AG09319 (cell line): ENCODE measurements at regions not wholly inside any gene's neighbourhood (a gene's known extent, or its start where the extent isn't known, plus 50 kb on each side); places are given as distances from the start of the nearest gene placed in this dataset.

Experiments used
- DNase-seq: peaks from one replicate; pipeline ENCODE4 v3.0.0-alpha.2; 2010; ENCODE audit warnings: low read depth; ENCODE audit errors: extremely low read depth
- TF ChIP-seq, protein P1 (sequence below): IDR thresholded peaks from 2 replicates; pipeline ENCODE4 v1.5.1; 2011; ENCODE audit warnings: low read depth, mild to moderate bottlenecking, inconsistent platforms, low read length, moderate library complexity

DNA sequence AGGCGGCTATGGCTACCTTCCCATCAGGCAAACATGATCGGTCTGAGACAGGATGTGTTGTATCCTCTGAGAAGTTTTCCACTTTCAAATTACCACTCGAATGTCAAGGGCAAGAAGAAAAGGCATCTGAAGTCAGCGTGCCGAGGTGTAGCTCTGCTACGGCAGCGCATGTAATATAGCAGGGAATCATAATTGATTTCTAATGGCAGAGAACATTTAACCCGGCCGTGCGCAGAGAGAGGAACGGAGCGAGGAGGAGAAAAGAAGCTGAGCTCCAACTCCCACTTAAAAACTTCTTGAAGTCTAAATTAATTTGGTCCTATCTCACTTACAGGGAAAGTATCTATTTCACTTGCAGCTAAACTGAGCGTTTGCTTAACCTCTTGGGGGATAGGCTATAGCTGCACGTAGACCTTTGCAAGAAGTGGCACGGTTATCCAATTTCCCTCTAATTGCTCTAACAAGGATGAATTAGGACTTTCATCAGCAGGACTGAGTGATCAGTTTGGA, 137.3 kb upstream of the KIRREL3 start:
- no peak for DNase-seq
- TF ChIP-seq, protein P1, sequence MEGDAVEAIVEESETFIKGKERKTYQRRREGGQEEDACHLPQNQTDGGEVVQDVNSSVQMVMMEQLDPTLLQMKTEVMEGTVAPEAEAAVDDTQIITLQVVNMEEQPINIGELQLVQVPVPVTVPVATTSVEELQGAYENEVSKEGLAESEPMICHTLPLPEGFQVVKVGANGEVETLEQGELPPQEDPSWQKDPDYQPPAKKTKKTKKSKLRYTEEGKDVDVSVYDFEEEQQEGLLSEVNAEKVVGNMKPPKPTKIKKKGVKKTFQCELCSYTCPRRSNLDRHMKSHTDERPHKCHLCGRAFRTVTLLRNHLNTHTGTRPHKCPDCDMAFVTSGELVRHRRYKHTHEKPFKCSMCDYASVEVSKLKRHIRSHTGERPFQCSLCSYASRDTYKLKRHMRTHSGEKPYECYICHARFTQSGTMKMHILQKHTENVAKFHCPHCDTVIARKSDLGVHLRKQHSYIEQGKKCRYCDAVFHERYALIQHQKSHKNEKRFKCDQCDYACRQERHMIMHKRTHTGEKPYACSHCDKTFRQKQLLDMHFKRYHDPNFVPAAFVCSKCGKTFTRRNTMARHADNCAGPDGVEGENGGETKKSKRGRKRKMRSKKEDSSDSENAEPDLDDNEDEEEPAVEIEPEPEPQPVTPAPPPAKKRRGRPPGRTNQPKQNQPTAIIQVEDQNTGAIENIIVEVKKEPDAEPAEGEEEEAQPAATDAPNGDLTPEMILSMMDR: no peak

DNA sequence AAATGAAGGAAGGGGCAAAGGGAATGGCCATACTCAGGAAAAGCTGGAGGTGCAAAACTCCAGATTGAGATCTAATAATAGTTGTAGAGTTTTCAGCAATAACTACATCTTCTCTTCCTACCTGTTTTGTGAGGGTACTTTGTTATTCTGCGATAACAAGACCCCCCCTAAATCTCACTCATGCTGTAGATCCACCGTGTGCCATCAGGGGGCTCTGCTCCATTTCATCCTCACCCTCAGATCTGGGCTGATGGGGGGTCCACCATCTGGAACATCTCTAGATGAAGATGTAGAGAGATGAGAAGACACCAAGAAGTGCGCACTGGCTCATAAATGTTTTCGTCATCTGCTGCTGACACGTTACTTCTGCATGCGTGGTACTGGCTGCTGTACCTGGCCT, 135.9 kb upstream of the KIRREL3 start:
- DNase-seq: no peak
- TF ChIP-seq, protein P1: no peak

DNA sequence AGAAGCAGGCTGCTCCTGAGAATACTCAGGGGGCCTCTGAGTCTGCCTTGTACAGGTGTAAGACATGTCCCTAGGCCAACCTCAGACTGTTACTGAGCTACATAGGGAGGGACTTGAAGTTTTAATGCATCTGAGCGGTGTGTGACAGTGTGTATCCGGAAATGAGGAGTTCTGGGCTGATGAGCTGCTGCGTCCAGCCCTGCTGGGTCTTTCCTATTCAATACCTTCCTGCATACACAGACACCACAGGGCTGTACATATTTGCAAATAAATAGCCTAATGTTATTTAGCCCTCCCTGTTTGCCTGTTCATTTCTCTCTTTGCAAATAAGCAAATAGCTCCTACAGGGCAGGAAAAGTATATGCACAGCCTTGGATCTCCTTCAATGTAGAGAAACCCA, 134.7 kb upstream of the KIRREL3 start:
- no peak for DNase-seq
- TF ChIP-seq, protein P1: no peak

DNA sequence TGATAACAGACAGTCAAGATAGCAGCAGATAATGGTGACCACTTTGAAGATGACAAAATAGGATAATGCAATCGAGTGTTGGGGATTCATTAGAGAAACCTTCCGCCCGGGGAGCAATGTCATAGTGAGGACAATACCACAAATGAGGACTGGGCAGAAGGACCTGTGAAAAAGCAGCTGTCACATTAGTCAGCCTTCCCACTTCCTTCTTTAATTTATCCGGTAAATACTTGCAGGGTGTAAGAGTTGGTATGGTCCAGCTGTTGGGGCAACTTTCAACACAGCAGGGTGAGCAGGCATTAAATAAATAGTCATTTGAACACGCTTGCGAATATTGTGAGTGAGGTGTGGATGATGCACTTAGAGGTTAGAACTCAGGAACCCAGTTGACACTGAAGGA, 132.5 kb upstream of the KIRREL3 start:
- TF ChIP-seq, protein P1: no peak
- DNase-seq: no peak

DNA sequence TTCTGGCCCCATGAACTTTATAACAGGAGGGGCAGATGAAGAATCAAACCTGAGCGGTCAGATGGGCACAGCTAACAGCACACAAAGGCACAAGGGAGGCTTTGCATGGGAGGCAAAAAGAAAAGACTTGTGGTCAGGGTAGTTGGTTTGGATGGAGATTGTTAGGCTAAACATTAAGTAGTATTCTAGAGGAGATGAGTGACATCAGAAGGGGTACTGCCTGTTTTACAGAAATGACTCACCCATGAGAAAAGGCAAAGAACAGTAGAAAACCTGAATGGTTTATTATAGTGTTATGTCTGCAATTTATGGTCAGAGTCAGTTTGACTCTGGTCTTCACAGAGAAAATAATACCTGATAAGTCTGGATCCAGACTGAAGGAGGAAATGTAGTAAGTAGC, 129.8 kb upstream of the KIRREL3 start:
- no peak for DNase-seq
- TF ChIP-seq, protein P1: no peak

DNA sequence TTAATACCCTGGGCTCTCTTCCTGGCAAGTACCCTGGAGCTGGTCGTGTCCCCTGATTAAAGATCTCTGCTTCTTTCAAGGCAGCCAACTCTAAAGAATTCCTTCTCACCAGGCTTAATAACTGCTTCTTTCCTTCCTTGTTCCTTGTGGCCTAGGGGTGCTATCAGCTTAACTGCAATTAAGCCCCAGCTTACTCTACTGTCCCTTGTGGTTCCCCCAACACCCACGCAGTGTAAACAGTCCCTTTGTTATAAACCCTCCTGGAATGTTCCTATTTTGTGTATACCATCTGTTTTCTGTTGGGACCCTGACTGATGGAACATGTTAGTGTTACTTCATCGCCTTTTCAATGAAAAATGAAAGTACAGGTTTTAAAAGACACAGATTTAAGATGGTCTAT, 126.4 kb upstream of the KIRREL3 start:
- no peak for DNase-seq
- TF ChIP-seq, protein P1: no peak

DNA sequence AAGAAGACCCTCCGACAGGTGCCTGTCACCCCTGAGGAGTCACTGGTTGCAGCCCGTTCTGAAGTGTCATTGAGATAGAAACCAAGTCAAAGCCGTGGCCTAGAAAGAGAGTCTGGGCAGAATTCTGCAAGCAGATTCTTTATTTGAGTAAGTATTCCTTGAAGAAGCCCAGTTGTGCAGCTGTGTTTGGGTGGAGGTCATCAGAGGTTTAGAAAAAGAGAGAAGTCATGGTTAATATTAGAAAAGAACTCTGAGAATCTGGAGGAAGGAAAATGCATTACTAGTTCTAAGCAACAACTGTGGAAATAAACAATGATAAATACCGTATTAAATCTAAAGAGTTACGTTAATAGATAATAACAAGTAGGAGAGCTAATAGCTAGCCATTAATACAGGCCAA, 118.8 kb upstream of the KIRREL3 start:
- TF ChIP-seq, protein P1: no peak
- no peak for DNase-seq
